ENCODE measurements at regions not wholly inside any gene's neighbourhood (a gene's known extent, or its start where the extent isn't known, plus 50 kb on each side); places are given as distances from the start of the nearest gene placed in this dataset.

- TF ChIP-seq CTCF (IDR thresholded peaks at IDR 0.05) (no peak), POLR2A (IDR thresholded peaks at IDR 0.05) (no peak)
These were observed 1177.7 kb upstream of the AUTS2 start for GRCh38 chr7:68420342-68421192.
